ENCODE measurements at regions not wholly inside any gene's neighbourhood (a gene's known extent, or its start where the extent isn't known, plus 50 kb on each side); places are given as distances from the start of the nearest gene placed in this dataset.
"Not testable (repeated sequence)": the region's sequence is repeated elsewhere in the genome, so short reads cannot be mapped to it uniquely, and the experiment has no call there.

- not testable (repeated sequence) for H3K36me3 ChIP-seq; H3K27me3 ChIP-seq (replicated peaks); DNase-seq (ENCODE audit: low read depth in 1 of 2, low spot score in 2 of 2); H3K4me1 ChIP-seq (replicated peaks); H3K9me3 ChIP-seq (replicated peaks); H3K27ac ChIP-seq; H3K4me3 ChIP-seq
These were observed 109.7 kb upstream of the ZNG1E start for GRCh38 chr9:65566018-65566417.

GRCh38 chr9:65519018-65519417 is 156.7 kb upstream of the ZNG1E start:
- H3K36me3 ChIP-seq, H3K27ac ChIP-seq: not testable (repeated sequence)

GRCh38 chr9:65514465-65514864 is 161.3 kb upstream of the ZNG1E start:
- H3K27me3 ChIP-seq (replicated peaks); DNase-seq (ENCODE audit: low read depth in 1 of 2, low spot score in 2 of 2); H3K36me3 ChIP-seq; H3K4me1 ChIP-seq (replicated peaks); H3K9me3 ChIP-seq (replicated peaks); H3K4me3 ChIP-seq; H3K27ac ChIP-seq: not testable (repeated sequence)

More at GRCh38 chr9:65519018-65519417, 156.7 kb upstream of the ZNG1E start:
- H3K4me3 ChIP-seq; H3K9me3 ChIP-seq (replicated peaks); DNase-seq (ENCODE audit: low read depth in 1 of 2, low spot score in 2 of 2); H3K27me3 ChIP-seq (replicated peaks); H3K4me1 ChIP-seq (replicated peaks): not testable (repeated sequence)

- H3K27me3 ChIP-seq (replicated peaks); H3K4me1 ChIP-seq (replicated peaks); H3K36me3 ChIP-seq; DNase-seq (ENCODE audit: low read depth in 1 of 2, low spot score in 2 of 2); H3K4me3 ChIP-seq; H3K27ac ChIP-seq; H3K9me3 ChIP-seq (replicated peaks): not testable (repeated sequence)
These were observed 167.8 kb upstream of the ZNG1E start for GRCh38 chr9:65507897-65508296.

- H3K4me3 ChIP-seq; H3K4me1 ChIP-seq (replicated peaks); H3K36me3 ChIP-seq; DNase-seq (ENCODE audit: low read depth in 1 of 2, low spot score in 2 of 2); H3K27ac ChIP-seq; H3K27me3 ChIP-seq (replicated peaks); H3K9me3 ChIP-seq (replicated peaks): not testable (repeated sequence)
These were observed 171.0 kb upstream of the ZNG1E start for GRCh38 chr9:65504686-65505085.

GRCh38 chr9:65503696-65504095 is 172.0 kb upstream of the ZNG1E start:
- not testable (repeated sequence) for H3K36me3 ChIP-seq; H3K27me3 ChIP-seq (replicated peaks)

GRCh38 chr9:65482890-65483289 is 192.8 kb upstream of the ZNG1E start:
- not testable (repeated sequence) for DNase-seq (ENCODE audit: low read depth in 1 of 2, low spot score in 2 of 2); H3K4me1 ChIP-seq (replicated peaks); H3K27ac ChIP-seq; H3K4me3 ChIP-seq; H3K9me3 ChIP-seq (replicated peaks); H3K36me3 ChIP-seq; H3K27me3 ChIP-seq (replicated peaks)

More at GRCh38 chr9:65503696-65504095, 172.0 kb upstream of the ZNG1E start:
- not testable (repeated sequence) for H3K9me3 ChIP-seq (replicated peaks); H3K27ac ChIP-seq; H3K4me1 ChIP-seq (replicated peaks); DNase-seq (ENCODE audit: low read depth in 1 of 2, low spot score in 2 of 2); H3K4me3 ChIP-seq

- not testable (repeated sequence) for H3K9me3 ChIP-seq (replicated peaks); H3K4me3 ChIP-seq; H3K27ac ChIP-seq; H3K27me3 ChIP-seq (replicated peaks); DNase-seq (ENCODE audit: low read depth in 1 of 2, low spot score in 2 of 2); H3K4me1 ChIP-seq (replicated peaks); H3K36me3 ChIP-seq
These were observed 194.4 kb upstream of the ZNG1E start for GRCh38 chr9:65481291-65481690.

GRCh38 chr9:65474891-65475290 is 189.9 kb upstream of the FOXD4L5 start:
- not testable (repeated sequence) for H3K4me3 ChIP-seq; H3K4me1 ChIP-seq (replicated peaks); H3K27me3 ChIP-seq (replicated peaks); H3K9me3 ChIP-seq (replicated peaks); H3K36me3 ChIP-seq; H3K27ac ChIP-seq; DNase-seq (ENCODE audit: low read depth in 1 of 2, low spot score in 2 of 2)

GRCh38 chr9:65473059-65473822 is 188.2 kb upstream of the FOXD4L5 start:
- H3K4me3 ChIP-seq; DNase-seq (ENCODE audit: low read depth in 1 of 2, low spot score in 2 of 2); H3K4me1 ChIP-seq (replicated peaks); H3K9me3 ChIP-seq (replicated peaks); H3K27ac ChIP-seq; H3K36me3 ChIP-seq; H3K27me3 ChIP-seq (replicated peaks): not testable (repeated sequence)

GRCh38 chr9:65471106-65471505 is 186.1 kb upstream of the FOXD4L5 start:
- not testable (repeated sequence) for H3K4me1 ChIP-seq (replicated peaks); DNase-seq (ENCODE audit: low read depth in 1 of 2, low spot score in 2 of 2); H3K9me3 ChIP-seq (replicated peaks); H3K27me3 ChIP-seq (replicated peaks); H3K36me3 ChIP-seq; H3K27ac ChIP-seq; H3K4me3 ChIP-seq

- DNase-seq (ENCODE audit: low read depth in 1 of 2, low spot score in 2 of 2): not testable (repeated sequence)
These were observed 182.1 kb upstream of the FOXD4L5 start for GRCh38 chr9:65466911-65467734.

GRCh38 chr9:65465246-65465895 is 180.4 kb upstream of the FOXD4L5 start:
- H3K4me1 ChIP-seq (replicated peaks); H3K27ac ChIP-seq; H3K9me3 ChIP-seq (replicated peaks); H3K36me3 ChIP-seq; DNase-seq (ENCODE audit: low read depth in 1 of 2, low spot score in 2 of 2); H3K27me3 ChIP-seq (replicated peaks); H3K4me3 ChIP-seq: not testable (repeated sequence)

More at GRCh38 chr9:65466911-65467734, 182.1 kb upstream of the FOXD4L5 start:
- H3K27ac ChIP-seq; H3K27me3 ChIP-seq (replicated peaks); H3K4me3 ChIP-seq; H3K4me1 ChIP-seq (replicated peaks); H3K36me3 ChIP-seq; H3K9me3 ChIP-seq (replicated peaks): not testable (repeated sequence)

GRCh38 chr9:65462476-65462875 is 177.5 kb upstream of the FOXD4L5 start:
- not testable (repeated sequence) for DNase-seq (ENCODE audit: low read depth in 1 of 2, low spot score in 2 of 2)

More at GRCh38 chr9:65462476-65462875, 177.5 kb upstream of the FOXD4L5 start:
- not testable (repeated sequence) for H3K4me3 ChIP-seq; H3K27me3 ChIP-seq (replicated peaks); H3K27ac ChIP-seq; H3K4me1 ChIP-seq (replicated peaks); H3K9me3 ChIP-seq (replicated peaks); H3K36me3 ChIP-seq

Data from SJSA1 (cell line).